HG03460 (cell line): ENCODE measurements at regions not wholly inside any gene's neighbourhood (a gene's known extent, or its start where the extent isn't known, plus 50 kb on each side); places are given as distances from the start of the nearest gene placed in this dataset.
"Not testable (repeated sequence)": the region's sequence is repeated elsewhere in the genome, so short reads cannot be mapped to it uniquely, and the experiment has no call there.

ENCODE experiments used
- ATAC-seq: cut with Tn5 transposase; IDR thresholded peaks from one replicate; pipeline ENCODE4 v1.9.1; 2021; ENCODE audit not compliant: unreplicated experiment

DNA sequence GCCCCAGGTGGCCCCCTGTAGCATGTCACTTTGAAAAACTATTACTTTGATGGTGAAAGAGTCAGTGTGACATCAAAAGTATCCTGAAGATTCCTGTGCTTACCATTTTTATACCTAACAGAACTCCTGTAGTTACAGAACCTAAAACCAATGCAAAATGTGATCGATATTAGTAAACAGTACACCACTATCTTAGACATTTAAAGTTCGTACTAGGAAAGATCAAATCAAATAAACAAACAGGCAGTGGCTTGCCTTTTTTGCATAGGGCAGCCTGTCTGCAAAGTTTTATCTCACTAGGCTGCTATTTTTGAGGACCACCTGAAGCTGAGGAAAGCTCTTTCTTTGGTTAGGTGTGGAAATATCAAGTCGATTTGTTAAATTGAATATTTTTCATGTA is 944.0 kb upstream of the CITED2 start:
- ATAC-seq: no peak

DNA sequence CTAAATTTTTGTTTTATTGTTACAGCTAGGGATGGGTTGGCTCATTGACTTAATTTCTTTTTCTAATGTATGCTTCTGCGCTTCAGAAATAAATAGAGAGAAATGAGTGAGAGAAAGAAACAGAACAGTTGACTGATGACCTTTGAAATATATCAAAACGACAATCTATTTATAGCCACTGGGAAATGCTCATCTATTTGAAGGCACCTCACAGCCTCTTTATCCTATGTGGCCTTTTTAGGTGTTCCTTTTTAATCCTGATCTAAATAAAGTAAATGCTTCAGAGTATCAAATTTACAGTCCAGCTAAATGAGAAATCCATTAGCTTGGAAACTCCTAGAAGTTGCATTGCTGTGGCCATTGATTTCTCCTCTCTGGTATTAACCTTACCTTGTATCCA is 943.5 kb upstream of the CITED2 start:
- no peak for ATAC-seq

DNA sequence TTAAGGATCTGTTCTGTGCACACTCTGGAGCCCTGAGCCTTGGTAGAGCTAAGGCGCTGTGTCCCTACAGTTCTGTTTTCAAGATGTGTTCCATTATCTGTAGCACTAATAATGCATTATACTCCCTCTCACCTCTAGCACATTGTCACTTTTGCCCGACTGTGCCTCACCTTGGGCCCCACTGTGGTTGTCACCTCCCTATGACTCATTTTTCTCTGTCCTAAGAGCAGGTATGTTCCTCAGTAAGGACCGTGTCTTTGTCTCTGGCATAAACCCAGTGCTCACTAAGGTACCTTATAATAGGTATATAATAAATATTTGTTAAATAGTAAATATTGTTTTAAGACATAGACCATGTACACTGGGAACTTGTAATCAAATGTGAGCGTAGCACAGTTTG is 942.5 kb upstream of the CITED2 start:
- no peak for ATAC-seq

DNA sequence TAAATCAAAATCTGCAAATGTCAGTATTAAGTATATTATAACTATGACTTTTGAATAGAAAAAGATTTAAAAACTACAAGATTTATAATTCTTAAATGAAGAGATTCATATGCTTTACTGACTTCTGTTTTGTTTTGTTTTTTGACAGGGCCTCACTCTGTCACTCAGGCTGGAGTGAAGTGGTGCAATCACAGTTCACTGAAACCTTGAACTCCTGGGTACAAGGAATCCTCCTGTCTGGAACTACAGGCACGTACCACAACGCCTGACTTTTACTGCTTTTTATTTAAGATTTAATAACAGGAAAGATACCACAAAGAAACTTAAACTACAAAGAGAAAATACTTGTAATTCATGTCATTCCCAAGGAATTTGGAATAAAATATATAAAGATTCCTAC is 940.2 kb upstream of the CITED2 start:
- no peak for ATAC-seq

DNA sequence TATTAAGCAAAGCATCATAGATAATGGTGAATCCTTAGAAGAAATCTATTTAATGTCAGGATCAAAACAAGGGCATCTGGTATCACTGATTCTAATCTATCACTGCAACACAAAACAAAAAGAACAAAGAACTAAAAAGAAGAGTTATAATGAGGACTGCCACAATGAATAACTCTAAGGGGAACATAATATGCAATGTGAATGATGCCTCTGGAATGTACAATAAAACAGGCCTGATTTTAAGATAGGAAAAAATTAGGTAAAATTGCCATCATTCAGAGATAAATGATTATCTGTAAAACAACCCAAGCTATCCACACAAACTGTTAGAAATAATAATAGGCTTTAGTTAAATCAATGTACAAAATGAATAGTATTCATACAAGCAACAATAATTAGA is 936.7 kb upstream of the CITED2 start:
- no peak for ATAC-seq

DNA sequence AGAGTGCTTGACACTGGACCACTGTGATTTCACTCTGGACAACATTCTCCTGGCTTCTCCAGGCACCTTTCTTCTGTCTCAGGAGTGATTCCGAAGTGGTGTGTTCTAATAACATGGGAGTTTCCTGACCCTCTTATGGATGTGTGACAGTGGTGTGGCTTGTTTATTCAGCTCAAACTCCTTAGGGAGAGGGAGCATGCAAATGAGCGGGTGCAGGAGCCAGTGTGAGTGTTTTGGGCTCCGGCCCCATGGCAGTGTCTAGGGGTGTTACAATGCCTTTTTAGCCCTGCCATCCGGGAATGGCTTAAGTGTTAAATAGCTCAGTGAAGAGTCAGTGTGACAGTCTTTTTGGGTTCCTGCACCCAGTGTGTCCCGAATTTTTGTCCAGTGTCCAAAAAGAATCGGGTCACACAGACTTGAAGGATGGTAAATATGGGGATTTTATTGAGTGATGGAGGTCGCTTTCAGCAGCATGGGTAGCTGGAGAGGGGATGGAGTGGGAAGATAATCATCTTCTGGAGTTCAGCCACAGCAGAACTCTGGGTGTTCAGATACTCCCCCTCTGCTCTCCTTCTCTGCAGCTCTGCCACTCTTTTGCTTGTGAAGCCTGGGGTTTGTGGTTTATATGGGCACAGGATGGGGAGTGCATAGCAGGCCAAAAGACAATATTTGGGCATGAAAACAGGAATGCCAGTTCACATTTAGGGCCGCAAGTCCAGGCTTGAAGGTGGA is 928.9 kb upstream of the CITED2 start:
- ATAC-seq: no peak

DNA sequence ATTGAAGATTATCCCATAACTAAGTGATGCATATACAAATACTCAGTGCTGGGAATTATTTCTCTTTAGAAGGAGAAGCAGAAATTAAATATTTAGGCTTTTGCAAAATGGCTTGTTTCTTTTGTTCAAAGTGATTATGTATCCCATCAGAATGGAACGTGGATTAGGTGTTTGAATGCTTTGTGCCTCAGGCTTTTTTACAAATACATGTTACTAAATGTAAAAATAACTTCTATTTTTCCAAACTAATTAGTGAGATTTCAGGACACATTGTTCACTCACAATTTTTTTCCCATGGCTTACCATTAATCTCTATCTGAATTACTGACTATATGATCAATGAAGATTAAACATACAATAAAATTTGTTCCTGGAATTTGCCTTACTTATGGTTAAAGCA is 925.9 kb upstream of the CITED2 start:
- no peak for ATAC-seq

DNA sequence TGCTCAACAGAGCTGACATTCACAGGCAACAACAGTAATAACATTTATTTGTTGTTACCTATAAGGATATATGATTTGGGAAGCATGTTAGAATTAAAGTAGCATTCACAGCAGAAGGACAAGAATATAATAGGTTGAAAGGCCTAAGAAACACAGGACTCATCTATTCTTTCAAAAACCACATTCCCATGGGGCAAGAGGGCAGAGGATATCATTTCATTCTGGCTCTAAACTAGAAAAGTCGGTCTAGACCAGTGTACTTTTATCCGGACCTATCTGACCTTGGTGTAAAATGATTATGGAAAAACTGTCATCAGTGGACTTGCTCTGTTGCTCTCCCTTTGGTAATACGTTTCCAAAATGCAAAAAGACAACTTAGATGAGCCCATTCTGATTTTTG is 914.7 kb upstream of the CITED2 start:
- no peak for ATAC-seq

DNA sequence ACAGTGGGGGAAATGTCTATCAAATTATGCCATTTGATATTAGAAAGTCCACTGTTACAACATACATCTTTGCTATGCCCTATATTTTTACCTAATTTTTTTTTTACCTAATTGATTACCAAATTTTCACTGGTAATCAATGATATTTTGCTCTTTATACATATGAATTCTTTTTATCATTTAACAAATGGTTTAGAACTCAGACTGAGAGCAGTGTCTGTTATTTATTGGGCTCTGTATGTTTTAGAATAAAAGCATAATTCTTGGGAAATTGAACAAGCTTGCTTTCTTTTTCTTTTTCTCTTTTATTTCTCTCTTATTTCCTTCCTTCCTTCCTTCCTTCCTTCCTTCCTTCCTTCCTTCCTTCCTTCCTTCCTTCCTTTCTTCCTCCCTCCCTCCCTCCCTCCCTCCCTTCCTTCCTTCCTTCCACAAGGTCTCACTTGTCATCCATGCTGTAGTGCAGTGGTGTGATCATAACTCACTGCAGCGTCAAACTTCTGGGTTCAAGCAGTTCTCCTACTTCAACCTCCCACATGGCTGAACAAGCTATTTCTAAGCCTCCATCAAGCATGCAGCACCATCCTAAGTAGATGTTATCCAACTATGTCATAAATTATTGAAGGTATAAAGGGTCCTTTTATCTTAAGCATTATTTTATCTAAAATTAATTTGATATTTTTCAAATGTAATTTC is 911.7 kb upstream of the CITED2 start:
- ATAC-seq: no peak

DNA sequence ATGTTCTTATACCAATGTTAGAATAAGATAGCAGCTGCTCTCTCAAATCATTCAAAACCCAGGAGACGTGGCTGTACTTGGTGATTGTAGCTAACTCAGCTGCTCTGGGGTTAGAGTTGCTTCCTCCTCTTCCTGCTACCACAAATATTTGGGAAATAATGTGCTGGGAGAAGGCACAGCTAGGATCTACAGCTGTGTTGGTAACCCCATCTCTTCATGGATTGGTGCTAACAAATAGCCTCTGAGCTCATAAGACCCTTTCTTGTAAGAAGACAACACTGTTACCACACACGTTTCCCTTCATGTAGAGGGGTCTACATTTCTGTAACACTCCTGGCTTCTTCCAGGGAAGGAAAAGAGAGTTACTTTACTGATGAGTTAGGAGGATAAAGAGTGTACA is 911.0 kb upstream of the CITED2 start:
- ATAC-seq: no peak

DNA sequence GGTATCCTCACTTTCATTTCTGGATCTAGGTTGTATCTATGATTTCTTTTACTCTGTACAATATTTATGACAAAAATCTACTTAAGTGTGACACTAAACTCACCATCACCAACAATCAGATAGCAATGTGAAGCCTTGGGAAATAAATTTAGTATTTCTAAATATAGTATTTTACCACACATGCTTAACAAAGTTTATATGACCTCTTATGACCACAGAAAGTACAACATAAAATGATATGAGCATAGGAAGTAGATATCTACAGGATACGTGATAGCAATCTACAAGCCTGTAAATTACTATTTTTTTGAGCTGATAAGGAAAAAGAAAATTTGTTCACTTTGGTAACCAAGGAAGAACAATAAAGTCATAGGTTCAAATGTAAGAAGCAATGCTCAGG is 910.4 kb upstream of the CITED2 start:
- no peak for ATAC-seq

DNA sequence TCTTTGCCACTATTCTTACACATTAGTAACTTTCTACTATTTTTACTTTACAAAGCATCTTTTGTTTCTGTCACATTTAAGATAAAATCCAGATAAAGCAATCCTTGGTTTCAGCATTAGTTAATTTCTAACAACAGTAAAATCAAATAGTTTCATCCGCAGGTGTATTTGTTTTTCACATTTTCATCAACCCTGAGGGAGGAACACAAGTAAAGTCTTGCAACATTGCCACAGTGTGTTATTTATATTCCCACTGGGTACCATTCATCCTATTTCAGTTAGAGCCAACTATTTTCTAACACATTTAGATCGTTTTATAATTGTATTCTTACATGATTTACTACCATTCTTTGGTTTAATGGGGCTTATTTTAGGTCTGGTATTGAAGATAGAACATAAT is 908.7 kb upstream of the CITED2 start:
- ATAC-seq: no peak

DNA sequence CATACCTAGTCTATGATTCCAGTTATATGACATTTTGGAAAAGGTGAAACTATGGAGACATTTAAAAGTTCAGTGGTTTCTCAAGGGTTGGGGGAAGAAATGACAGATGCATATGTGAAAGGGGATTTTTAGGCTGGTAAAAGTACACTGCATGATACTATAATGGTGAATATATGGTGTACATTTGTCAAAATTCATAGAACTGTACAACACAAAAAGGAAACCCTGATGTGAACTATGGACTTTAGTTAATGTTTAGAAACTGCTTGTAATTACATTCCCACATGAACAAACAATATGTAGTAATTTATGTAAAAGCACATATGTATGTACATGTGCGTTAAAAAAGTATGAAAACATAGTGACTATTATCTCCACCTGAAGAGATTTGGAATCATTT is 907.3 kb upstream of the CITED2 start:
- ATAC-seq: no peak

DNA sequence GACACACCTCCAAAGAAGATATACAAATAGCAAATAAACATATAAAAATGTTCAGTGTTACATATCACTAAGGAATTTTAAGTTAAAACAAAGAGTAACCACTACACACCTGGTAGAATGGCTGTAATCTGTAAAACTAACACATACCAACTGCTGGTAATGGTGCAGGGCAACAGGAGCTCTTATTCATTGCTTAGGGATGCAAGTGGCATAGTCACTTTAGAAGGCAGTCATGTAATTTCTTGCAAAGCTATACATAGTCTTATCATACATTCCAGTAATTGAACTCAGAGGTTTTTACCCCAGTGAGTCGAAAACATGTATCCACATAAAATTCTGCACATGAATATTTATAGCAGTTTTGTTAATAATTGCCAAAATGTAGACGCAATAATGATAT is 906.8 kb upstream of the CITED2 start:
- no peak for ATAC-seq

DNA sequence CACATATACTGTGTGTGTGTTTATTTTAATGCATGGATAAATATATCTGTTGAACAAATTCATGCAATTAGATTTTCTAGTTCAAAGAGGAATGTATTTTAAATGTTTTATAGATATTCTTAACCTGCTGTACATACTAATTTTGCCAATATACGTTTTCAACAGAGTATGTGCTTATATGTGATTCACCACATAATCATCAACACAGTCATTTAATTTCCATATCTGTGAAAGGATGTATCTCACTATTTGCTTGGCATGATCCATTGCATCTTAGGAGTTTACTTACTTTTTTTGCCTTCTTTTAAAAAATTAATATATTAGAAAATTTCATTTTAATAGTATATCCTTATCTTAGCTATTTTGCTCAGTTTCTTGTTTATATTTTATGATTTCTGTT is 902.3 kb upstream of the CITED2 start:
- no peak for ATAC-seq

DNA sequence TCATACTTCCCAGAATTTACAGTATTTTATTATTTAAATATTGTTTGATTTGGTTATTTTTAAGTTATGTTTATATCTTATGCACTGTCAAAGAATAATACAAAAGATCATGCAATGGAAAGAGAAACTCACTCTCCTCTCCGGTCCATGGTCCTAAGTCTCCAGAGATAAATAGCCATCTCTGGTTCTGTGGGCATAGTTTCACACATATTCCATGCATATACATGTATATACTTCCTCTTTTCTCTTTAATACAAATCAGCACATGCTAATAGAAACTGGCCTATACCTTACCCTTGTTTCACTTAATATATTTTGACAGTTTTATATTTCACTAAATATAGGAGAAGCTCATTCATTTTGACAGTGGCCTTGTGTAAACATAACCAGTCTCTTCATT is 901.7 kb upstream of the CITED2 start:
- no peak for ATAC-seq

DNA sequence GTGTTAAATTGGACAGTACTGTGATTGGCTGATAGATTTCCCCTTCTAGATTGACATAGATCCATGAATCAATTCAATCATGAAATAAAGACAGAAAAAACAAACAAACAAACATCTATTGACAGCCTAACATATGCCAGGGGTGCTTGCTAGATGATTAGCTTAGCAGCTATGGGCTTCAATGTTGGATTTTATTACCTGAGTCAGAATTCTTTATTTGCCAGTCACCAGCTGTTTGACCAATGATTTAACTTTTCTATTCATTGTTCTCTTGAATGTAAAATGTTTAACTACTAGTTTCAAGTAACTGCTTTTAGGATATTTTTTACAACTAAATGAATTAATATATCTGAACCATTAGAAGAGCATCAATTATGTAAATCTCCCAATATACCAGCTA is 901.3 kb upstream of the CITED2 start:
- no peak for ATAC-seq

DNA sequence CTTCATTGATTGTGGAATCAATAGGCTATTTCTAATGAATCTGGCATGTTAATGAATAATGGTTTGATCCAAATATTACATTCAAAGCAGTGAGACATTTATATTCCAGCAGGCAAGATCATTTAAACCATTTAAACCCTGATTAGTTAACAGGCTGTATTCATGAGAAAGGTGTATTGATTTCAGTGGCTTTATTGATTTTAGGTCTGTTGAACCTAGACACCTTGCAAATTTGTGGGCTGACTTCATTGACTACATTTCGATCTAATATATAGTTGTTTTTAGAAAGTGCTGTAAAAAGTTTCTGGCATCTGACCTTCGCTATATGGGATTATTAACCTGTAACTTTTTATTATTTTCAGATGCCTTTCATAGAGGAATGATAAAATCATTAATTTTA is 900.1 kb upstream of the CITED2 start:
- no peak for ATAC-seq

DNA sequence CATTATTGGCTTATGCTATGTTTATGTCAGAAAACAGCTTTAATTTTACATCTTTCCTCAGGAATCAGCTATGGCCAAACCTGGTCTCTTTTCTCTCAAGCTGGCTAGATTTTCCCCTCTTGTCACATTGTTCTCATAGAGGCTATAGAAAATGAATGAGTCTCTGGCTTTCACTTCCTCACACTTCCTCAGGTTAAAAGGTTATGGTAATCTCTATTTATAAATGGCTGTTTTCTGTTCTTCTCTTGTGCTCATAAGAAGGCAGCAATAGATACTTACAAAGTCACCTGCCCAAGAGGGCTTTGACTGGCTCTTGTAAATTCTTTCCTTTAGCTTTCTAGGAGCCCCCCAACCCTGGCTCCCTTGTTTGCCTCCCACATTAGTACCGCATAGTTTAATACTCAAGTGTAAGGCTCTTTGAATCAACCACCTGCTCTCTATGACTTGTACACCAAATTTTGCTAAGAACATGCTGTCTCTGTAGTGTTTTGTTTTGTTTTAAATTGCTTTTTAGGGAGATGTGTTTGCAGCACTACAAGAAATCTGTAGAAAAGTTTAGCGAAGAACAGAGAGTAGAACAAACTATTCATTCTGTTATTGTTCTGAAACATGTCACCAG is 897.4 kb upstream of the CITED2 start:
- ATAC-seq: peak; percentile 96

DNA sequence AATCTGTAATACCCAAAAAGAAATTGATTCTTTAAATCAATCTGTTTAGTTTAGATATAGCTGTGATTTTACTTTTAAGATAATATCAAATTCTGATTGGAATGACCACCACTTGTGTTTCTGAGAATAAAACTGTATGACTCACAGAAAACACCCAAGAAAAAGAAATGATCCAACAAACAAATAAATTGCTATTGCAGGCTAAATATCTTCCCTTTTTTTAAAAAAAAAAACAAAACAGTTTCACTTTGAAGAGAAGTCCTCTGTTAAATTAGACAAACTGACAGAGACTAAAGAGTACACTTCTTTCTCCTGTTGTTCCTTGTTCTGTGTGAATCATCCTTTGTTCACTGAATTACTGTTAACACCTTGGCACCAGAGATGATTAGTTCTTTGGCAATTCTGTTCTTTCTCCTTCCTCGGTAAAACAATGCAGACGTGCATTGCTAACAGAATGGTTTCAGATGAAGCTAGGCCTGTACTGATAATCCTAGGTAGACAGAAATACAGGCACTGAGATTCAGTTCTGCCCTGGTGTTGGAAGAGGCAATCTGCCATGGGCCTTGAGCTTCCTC is 895.2 kb upstream of the CITED2 start:
- ATAC-seq: no peak

DNA sequence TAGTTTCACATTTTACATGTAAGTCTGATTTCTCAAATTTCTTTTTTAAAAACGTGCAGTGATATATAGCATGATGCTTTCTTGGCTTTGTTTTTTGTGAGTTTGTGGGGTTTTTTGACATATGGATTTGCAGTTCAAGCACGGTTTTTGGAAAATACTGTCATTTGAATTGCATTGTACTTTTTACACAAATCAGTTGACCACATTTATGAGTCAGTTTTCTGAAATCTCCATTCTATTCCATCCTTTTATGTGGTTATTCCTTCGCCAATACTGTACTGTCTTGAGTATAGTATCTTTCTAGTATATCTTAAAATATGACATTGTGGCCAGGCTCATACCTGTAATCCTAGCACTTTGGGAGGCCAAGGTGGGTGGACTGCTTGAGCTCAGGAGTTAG is 890.0 kb upstream of the CITED2 start:
- ATAC-seq: no peak

DNA sequence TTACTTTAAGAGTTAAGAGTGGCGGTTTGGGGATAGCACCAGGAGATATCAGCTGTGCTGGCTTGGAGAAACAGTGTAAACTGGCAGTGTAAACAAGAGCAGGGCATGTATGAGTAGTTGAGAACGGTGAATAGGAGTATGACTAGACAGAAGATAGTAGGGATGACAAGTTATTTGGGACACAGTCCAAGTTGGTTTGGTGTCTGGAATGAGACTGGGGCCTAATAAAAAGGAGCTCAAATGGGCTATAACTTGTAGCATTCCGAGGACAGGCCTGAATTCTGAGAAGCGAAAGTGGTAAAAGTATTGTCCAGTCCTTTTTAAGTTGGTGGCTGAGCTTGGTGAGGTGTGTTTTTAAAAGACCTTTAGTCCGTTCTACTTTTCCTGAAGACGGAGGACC is 883.9 kb upstream of the CITED2 start:
- ATAC-seq: not testable (repeated sequence)
